Stimulated activated CD4-positive, alpha-beta T cell treated with anti-CD3 and anti-CD28 coated beads, Interleukin-15, amount 100 ng/mL, for 48 hours (primary cell): ENCODE measurements at regions not wholly inside any gene's neighbourhood (a gene's known extent, or its start where the extent isn't known, plus 50 kb on each side); places are given as distances from the start of the nearest gene placed in this dataset.
A peak's percentile ranks its signal among the peaks of the same experiment; 100 is the strongest.

Experiments
- DNase-seq, 2 donors: peaks; one replicate each; pipeline ENCODE4 v3.0.0-alpha.2; 2020; ENCODE audit warnings: low read depth in 2 of 2

DNA sequence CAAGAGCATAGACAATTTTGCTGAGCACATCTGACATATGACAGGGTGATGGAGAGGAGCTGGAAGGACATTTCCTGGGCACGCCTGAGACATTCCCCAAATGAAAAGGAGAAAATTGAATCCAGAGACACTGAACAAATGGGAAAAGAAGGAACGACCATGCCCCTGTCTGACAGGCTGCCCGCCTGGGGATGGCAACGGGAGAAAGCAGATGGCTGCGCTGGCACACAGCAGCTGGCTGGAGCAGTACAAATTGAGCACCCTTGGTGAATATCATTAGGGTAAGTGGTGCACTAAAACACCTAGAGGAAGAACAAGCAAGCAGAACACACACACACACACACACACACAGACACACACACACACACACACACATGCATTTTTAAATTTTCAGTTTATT is 174.3 kb upstream of the DUSP10 start:
- DNase-seq = no peak

DNA sequence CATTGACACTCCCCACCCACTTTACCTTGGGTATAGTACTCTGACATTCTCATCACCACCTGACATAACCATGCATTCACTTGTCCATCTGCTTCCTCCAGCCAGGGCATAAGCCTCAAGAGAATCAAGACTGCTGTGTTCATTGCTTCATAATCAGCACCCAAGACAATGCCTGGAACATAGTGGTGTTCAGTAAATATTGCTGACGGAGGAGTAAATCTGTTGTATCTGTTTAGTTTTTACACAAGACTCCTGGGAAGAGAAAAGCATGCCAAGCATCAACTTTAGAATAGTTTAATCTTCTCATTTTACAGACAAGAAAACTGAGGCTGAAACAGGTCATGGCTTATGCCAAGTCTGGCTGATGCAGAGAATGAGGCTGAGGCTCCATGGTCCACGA is 173.9 kb upstream of the DUSP10 start:
- no peak for DNase-seq

DNA sequence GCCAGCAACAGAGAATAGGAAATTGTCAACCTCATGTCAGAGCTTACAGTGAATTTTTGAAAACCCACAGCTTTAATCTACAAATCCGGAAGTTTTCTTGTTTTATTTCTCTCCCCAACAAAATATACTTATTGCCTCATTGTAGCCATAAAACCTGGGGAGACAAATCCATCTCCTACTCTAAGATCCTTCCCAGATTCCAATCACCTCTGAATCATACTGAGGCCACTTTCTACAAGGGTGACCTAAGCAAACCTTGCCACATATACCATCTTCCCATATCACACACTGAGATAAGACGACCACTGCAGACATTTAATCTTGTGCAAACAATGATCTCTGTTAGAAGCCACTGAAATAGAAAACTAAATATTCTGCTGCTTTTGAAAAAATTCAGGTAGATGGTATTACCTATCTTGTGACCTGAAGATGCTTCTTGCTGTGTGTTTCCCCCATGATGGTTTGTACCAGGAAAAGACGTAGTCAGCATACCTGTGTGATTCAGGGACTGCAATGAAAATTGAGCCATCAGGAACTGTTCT is 171.5 kb upstream of the DUSP10 start:
- no peak for DNase-seq

DNA sequence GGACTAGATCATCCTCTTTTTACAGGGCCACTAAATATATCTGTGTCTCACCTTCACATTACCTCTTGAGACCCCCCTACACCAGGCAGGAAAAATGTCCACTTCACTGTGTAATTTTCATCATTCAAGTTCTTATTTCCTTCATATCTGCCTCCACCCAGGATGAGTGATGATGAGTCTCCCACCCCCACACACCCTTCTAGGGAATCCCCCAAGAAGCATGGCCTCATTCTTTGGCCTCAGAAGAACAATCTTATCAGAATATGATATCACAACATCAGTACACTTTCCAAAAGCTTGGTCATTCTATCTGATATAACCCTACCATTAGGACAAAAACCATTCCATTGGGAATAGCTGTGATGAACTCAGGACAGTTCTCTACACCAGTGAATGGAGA is 170.3 kb upstream of the DUSP10 start:
- DNase-seq = peak in 1 of 2 donors; percentile 1

DNA sequence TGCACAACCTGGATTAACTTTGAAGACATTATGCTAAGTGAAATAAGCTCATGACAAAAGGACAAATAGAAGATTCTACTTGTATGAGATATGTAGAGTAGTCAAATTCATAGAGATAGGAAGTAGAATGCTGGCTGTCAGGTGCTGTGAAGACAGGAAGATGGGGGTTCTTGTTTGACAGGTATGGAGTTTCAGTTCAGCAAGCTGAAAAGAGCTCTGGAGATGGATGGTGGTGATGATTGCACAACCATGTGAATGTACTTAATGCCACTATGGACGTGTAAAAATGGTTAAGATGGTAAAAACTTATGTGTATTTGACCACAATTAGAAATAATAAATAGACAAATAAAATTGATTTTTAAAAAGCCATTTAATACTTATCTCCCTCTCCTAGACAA is 169.8 kb upstream of the DUSP10 start:
- no peak for DNase-seq

DNA sequence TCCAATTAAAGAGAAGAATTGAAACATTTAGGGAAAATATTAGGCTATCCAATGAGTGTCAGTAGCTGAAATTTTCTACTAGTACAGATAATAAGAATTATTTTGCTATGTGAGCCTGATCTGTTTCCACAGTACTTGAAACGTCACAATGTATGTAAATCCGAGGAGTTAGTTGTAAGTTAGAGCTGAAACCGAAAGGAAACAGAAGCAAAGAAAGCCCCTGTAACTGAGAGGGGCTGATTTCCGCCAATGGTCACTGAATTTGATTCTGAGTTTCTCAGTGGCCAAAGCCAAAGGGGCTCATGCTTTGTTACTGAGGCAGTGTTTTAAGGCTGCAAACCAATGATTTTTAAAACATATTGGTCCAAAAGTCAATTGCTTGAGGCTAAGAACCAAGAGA is 168.3 kb upstream of the DUSP10 start:
- DNase-seq = no peak

DNA sequence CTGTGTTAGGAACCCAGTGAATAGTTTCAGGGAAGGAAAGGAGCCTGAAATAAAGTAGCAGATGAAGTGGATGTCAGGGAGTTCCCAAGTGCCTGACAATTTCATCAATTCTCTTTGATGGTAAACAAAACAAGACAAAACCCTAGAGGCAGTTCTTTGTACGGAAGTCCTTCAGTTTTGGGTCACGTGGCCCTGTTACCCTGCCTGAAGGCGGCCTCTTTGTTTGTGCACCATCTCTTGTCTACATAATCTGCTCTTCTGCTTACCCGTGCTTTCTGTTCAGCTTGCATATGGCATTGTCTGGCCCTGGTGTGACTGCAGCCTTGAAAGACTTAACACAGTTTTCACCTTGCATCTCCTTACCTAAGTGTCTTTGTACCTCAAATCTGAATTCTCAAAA is 166.7 kb upstream of the DUSP10 start:
- no peak for DNase-seq

DNA sequence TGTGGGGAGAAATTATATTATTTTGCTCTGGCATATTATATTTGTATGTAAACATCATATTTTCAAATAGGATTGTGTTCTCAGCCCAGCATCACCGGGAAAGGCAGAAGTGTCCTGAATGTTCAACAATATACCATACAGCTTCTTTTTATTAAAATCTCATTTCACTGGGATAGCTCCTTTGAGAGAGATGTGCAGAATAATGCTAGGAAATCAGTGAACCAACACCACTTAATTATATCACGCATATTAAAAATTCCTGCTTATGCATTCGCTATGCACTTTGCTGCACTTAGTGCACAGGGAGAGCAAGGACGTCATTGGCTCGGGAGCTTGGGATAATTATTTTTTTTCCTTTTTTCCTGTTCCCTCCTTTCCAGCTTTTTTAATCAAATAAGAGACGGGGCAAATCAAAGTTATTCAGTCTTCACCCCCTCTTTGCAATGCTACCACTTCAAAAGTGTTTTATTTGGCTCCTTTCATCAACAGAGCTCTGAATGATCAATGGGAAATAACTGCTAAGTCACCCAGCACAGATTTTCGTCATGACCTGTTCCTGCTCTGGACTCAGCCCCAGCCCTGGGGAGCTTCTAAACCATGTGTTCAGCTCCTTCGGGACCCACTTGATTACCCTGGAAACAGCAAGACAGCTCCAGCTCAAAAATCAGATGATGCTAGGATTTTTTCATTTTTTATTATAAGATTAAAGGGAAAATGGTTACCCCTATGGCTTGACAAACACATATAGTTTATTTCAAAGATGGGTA is 165.5 kb upstream of the DUSP10 start:
- DNase-seq = no peak

DNA sequence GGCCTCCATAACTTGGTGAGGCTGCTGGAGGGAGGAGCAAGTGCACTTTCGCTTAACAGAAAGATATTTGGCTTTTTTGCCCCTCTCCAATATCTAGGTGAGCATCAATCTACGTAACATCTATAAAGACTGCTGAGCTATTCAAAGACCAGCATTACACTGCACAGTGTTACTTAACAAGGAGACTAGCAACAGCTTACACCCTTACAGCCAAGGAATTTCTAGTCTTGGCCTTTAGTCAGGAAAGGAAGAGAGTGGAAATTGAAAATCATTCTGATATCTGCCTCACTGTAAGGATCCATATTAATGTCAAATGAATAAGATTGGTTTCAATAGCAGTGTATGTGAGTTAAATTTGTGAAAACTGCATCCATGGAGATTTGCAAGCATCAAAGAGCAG is 163.9 kb upstream of the DUSP10 start:
- no peak for DNase-seq

DNA sequence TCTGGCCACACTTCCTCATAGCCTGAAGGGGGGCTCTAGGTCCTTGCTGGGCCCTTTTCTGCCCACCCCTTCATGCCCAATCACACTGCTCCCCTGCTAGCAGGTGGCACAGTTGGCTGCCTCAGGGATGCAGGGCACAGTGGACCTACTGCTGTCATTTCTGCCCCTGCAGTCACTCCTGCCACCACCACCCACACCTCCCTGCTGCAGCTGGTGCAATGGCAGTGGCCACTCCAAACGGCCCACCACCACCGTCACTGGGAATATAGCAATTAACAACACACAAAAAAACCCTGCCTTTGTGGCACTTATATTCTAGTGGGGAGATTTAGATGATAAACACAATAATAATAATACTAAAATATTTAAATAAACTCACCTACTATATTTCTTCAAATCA is 162.4 kb upstream of the DUSP10 start:
- DNase-seq = no peak

DNA sequence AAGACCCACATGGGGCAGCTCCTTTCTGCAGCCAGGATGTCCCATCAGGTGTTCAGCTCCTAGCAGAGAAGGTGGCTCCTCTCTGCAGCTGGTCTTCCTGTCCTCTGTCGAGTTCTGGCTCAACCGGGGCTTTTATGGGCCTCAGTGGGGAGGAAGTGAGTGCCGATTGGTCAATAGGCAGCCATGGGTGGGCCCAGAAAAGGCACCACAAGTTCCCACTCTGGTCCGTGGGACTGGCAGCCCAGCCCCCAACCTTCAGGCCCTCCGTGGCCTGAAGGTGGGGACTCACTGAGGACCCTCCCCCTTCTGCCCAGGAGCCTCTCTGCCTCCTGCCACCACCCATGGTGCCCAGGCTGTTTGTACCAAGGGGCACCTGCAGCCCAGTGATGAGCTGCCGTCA is 161.7 kb upstream of the DUSP10 start:
- no peak for DNase-seq

DNA sequence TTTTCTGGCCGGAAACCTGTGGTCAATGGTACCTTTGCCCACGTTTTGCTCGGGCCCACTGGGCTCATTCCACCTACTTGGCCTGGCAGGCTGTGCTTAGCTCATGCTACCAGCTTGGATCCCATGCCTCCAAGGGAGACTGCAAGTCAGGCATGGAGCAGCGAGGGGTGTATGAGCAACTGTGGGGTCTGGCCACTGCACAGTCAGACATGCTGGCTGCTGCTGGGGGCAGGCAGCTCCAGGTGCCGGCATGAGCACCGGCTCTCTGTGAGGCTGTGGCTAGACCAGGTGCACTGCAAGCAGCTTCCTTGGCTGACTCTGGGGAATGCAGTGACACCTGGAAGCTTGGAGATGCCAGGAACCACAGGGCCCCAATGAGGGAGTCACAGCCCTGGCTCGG is 161.1 kb upstream of the DUSP10 start:
- DNase-seq = no peak

DNA sequence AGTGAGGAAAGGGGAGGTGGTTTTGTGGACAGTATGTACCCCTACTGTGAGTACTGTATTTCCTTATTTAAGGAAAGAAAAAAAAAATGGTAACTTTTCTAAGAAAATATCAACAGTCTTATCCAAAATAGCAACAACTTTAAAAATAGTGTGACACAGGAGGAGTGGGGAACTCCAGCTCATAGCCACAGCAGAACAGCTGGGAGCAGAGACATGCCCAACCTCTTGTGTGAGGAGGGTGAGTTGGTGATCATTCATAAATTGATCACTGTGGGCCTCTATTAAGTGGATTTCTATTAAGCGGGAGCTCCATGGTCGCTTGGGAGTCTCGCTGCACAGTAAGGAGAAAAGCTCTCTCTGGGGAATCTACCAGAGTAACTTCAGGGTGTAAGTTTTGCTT is 158.8 kb upstream of the DUSP10 start:
- DNase-seq = no peak

DNA sequence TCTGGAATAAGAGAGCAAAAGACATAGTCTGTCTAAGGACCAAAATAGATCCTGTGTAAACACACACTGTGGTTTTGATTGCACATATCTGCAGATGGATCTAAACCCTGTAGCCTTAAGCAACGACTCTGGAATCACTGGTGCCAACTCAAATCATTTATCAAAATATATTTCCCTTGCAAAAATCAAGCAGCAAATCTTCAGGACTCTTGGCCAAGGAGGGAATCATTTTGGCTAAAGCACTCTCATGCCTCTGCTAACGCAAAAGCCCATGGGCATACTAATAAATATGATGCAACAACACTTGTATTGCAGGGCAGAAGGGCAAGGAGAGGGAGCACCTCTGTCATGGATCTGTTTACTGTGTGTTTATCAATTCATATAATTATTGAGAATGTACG is 155.4 kb upstream of the DUSP10 start:
- DNase-seq = no peak

DNA sequence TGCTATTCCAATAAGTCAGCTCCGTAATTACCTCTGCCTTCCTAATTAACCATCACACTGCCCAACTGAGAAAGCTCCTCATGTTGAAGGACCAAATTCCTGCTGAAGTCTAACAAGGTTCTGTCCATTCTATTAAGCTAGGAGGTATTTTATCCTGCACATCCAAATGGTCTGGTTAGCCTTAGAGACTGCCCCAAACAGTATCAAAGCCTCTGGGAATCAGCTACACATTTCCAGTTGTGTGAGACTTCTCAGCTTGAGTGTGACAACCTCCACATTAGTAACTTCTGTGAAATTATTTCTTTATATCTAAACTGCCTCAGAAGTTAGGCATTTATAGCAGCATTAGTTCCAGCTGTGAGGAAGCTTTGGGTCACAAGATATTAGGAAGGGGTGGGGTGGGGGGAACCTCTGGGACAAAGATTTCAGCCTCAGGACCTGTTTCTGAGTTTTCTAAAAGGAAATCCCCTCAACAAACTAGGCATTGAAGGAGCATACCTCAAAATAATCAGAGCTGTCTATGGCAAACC is 150.5 kb upstream of the DUSP10 start:
- no peak for DNase-seq

DNA sequence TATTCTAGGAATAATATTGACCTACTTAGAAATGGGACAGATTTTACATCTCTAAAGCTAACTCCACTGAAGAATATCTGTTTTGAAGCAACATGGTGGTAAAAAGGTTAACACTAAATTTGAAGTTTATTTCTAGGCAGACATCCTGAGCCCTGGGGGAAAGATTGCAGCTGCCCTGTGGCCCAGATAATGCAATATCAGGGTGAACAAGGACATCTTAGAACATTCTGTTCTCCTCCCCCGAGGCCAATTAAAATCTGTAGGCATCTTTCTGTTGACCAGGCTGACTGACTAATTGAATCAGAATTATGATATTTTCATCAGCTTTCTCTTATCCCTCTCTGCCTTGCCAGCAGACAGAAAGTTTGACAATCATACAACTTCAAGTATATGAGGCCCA is 149.8 kb upstream of the DUSP10 start:
- no peak for DNase-seq

DNA sequence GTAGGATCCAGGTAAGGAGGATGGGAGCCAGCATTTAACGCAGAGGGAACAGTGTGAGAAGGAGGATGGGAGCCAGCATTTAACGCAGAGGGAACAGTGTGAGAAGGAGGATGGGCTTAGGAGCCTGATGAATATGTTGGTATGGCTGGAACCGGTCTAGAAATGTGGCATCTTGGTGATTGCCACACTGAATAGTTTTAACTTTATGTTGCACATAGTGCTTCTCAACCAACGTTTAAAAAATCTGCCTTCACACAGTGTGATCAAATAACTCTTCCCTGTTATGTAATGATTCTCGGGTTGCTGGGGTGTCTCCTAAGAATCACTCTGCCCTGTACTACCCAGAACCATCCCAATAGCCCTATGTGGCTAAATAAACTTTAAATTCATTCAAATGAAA is 146.9 kb upstream of the DUSP10 start:
- DNase-seq = no peak

DNA sequence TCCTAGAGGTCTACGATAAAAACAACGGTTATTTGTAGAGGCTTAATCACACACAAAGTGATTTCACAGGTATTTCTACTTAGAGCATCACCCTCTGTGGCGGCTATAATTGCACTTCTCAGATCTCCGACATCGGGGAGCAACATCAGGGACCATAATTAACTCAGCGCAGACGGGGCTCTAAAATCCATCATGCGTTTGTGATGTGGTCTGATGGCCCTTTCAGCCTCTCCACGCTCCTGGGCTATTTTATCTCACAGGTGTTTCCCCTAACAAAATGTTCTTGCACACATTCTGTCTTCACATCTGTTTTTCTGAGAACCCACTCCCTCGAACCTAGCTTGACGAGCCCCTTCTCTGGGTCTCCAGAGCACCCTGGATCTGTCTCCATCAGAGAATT is 146.3 kb upstream of the DUSP10 start:
- no peak for DNase-seq

DNA sequence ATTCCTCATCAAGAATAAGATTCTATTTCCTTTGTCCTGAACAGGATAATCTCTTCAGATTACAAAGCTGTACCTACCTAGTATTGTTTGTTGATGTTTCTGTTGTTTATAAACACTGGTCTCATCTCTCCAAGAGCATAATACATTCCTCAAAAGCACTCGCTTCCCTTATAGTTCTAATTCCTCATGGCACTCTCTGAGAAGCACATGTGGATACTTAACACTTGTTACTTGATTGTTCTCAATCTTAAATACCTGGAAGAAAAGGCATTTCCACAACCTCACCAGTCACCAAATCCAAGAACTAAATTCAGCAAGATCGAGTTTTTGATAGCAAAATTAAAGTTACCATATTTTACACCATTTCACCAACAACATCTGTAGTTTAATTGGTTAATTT is 145.9 kb upstream of the DUSP10 start:
- DNase-seq = no peak

DNA sequence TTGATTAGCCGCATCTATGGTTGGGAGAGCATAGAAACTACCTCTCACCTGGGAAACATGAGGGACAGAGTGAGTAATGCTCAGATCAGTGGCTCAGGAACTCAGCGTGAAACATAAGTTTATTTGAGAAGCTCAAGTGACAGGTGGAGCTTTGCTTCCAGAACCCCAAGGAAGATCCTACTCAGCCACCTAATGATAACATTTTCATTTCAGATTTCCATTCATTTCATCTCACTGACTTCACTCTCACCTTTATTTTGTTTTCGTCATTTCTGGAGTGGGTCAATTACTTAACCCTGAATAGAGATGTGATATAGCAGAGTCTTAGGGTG is 145.5 kb upstream of the DUSP10 start:
- DNase-seq = no peak

DNA sequence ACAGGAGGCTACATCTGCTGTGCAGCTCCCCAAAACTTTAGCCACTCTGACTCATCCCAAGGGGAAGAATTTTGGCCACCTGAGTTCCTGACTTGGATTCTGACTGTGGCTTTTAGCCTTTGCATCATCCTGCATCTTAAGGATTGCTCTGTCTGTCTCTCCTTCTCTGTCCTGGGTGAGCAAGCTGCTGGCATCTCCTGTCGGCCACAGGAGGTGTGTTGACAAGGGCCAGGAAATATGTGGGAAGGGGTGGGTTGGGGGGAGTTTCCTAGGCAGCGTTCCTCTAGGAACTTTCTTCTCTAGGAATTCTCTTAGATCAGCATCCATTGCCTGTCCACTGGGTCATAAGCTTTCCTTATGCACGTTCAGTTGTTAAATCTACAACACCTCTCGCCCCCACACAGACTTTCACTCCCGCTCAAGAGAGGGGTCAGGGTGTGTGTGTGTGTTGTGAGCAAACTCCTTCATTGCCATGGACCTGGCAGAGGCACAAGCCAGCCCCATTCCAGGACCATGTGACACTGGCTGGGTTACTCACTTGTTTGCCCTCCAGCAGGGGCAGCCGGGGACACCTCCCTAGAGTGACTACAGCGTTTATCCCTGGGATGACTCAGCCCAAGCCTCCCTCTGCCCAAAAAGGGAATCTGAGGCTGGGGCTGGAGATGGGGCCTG is 145.0 kb upstream of the DUSP10 start:
- DNase-seq = no peak

DNA sequence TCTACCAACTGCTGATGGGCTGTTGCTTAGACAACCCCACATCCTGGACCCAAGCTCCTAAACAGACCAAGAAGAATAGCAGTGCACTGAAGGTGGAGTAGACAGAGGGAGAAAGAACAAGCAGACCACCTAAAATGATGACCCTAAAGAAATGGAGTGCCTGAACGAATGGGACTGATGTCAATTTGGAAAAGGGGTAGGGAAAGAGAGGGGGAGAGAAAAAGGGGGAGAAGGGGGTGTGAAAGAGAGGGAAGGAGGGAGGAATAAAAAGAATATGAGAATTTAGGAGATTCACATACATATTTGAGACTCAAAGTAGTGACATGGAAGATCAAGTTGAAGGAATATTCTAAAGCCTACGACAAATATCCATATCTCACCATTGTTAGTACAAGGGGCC is 144.4 kb upstream of the DUSP10 start:
- no peak for DNase-seq

DNA sequence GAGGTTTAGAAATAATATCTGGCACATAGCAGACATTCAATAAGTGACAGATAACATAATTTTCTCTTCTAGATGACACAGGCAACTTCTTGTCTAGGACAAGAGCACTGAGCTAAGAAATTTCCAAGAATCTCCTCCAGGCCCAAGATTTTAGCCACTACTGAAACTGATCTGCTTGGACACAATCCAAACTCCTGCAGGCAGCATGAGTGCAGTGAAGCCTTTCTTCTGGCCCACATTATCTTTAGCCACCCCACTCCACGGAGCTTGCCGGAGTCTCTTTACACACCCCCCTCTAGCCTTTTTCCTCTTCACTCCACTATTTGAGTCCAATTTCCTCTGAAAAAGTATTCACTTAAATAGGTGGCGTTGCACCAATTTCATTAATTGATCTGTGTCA is 142.9 kb upstream of the DUSP10 start:
- no peak for DNase-seq
